PC-9 (cell line): ENCODE measurements at regions not wholly inside any gene's neighbourhood (a gene's known extent, or its start where the extent isn't known, plus 50 kb on each side); places are given as distances from the start of the nearest gene placed in this dataset.

Source experiments
- BruUV-seq: library from RNA; stranded (reverse); fragments of 400-500 nt; replicated peaks from 2 replicates; lab custom pipeline; 2021; lab: Mats Ljungman, UMichigan
- CTCF ChIA-PET: fragments of 300-600 bp; sonication (Branson Sonifier 250); formaldehyde crosslinking; loops from one replicate; lab custom pipeline; 2022; ENCODE audit warnings: antibody characterized with exemption; lab: Charles Lee
- POLR2A ChIA-PET: fragments of 300-600 bp; sonication (Branson Sonifier 250); formaldehyde crosslinking; loops from one replicate; lab custom pipeline; 2022; ENCODE audit warnings: antibody characterized with exemption; ENCODE audit not compliant: unreplicated experiment; lab: Charles Lee
- DNase-seq, 2 experiments: peaks; one replicate each; pipeline versions ENCODE4 v3.0.0 to v3.0.0-alpha.2; 2015 to 2022; ENCODE audit warnings: mixed read lengths in 1 of 2
- H2AFZ ChIP-seq: fragments of 200-600 bp; sonication (generic); 2 replicates; pipeline ENCODE4 v1.8.1; 2017; ENCODE audit warnings: antibody characterized with exemption
- H3F3A ChIP-seq: fragments of 200-600 bp; sonication (generic); 2 replicates; pipeline ENCODE4 v1.8.1; 2017; ENCODE audit warnings: antibody characterized with exemption, mild to moderate bottlenecking, low read depth; ENCODE audit not compliant: insufficient read depth
- H3K27ac ChIP-seq: fragments of 200-600 bp; sonication (generic); 2 replicates; pipeline ENCODE4 v1.6.1; 2016; ENCODE audit warnings: mixed run types
- H3K27me3 ChIP-seq: fragments of 200-600 bp; sonication (generic); 2 replicates; pipeline ENCODE4 v1.6.1; 2016; ENCODE audit warnings: low read depth, mixed run types; ENCODE audit not compliant: insufficient read depth
- H3K36me3 ChIP-seq: fragments of 200-600 bp; sonication (generic); 2 replicates; pipeline ENCODE4 v1.6.1; 2016; ENCODE audit warnings: low read depth, mixed run types
- H3K4me1 ChIP-seq: fragments of 200-600 bp; sonication (generic); replicated peaks from 2 replicates; pipeline ENCODE4 v1.6.1; 2016; ENCODE audit warnings: mixed run types; ENCODE audit not compliant: insufficient read depth
- H3K4me2 ChIP-seq: fragments of 200-600 bp; sonication (generic); 2 replicates; pipeline ENCODE4 v1.6.1; 2017; ENCODE audit warnings: mixed run types
- H3K4me3 ChIP-seq: fragments of 200-600 bp; sonication (generic); 2 replicates; pipeline ENCODE4 v1.6.1; 2016; ENCODE audit warnings: mixed run types
- H3K79me2 ChIP-seq: fragments of 200-600 bp; sonication (generic); 2 replicates; pipeline ENCODE4 v1.6.1; 2017; ENCODE audit warnings: low read depth, mixed run types
- H3K9me2 ChIP-seq: fragments of 200-600 bp; sonication (generic); 2 replicates; pipeline ENCODE4 v1.8.1; 2017; ENCODE audit warnings: mild to moderate bottlenecking; ENCODE audit not compliant: insufficient read depth
- H3K9me3 ChIP-seq: fragments of 200-600 bp; sonication (generic); 2 replicates; pipeline ENCODE4 v1.8.1; 2016; ENCODE audit warnings: low read depth; ENCODE audit not compliant: insufficient read depth
- H4K20me1 ChIP-seq: fragments of 200-600 bp; sonication (generic); 2 replicates; pipeline ENCODE4 v1.8.1; 2017; ENCODE audit not compliant: insufficient read depth
- CTCF ChIP-seq: fragments of 200-600 bp; sonication (generic); conservative IDR thresholded peaks from 2 replicates; pipeline ENCODE4 v1.6.1; 2017; ENCODE audit warnings: mixed run types, antibody characterized with exemption, mild to moderate bottlenecking, moderate library complexity
- EZH2 ChIP-seq: fragments of 200-600 bp; sonication (generic); IDR thresholded peaks from 2 replicates; pipeline ENCODE4 v1.8.0; 2017; ENCODE audit warnings: antibody characterized with exemption, low read depth
- intact Hi-C: fragments of 100-400 bp; cut with micrococcal nuclease; formaldehyde crosslinking; loops from one replicate; pipeline ENCODE4 v1.10.0; 2022; ENCODE audit not compliant: unreplicated experiment

DNA sequence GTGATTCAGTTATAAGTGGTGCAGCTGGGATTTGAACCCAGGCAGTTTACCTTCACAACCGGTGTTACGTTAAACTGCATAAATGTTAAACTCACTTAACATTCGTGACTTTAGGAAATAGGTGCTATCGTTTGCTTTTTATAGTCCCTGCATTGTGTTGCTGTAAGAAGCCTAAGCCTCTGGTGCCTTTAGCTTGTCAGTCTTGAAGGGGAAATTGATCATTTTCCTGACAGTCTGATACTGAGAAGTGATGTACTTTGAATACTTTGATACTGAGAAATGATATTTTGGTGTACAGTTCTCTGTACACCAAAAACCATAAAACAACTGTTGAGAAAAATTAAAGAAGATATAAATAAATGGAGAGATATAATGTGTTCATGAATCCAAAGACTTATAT, 52.5 kb upstream of the NEDD9 start:
- POLR2A ChIA-PET, result no interaction called here
- Histone ChIP-seq H3K4me3 (no peak overlapping the region), H4K20me1 (no peaks in the 10 kb centered on the region), H3K27ac (no peak overlapping the region), H3K36me3 (no peaks in the 10 kb centered on the region), H3F3A (no peaks in the 10 kb centered on the region), H3K4me1 (no peaks in the 10 kb centered on the region), H3K9me3 (no peaks in the 10 kb centered on the region), H3K27me3 (no peaks in the 10 kb centered on the region), H3K9me2 (no peaks in the 10 kb centered on the region), H2AFZ (no peak overlapping the region), H3K79me2 (no peaks in the 10 kb centered on the region), H3K4me2 (no peak overlapping the region)
- intact Hi-C loops, result no loop called here
- BruUV-seq, result no TSS peak
- no peak for DNase-seq
- CTCF ChIA-PET, result no interaction called here
- TF ChIP-seq EZH2 (no peak), CTCF (no peak)

GRCh38 chr6:11283629-11284028, 51.2 kb upstream of the NEDD9 start:
- intact Hi-C loops, result no loop called here
- Histone ChIP-seq H3K79me2 (no peaks in the 10 kb centered on the region), H3K9me3 (no peaks in the 10 kb centered on the region), H3K9me2 (no peaks in the 10 kb centered on the region), H3K36me3 (no peaks in the 10 kb centered on the region), H3K27ac (no peak overlapping the region), H2AFZ (no peak overlapping the region), H3K27me3 (no peaks in the 10 kb centered on the region), H4K20me1 (no peaks in the 10 kb centered on the region), H3K4me1 (no peaks in the 10 kb centered on the region), H3K4me2 (no peak overlapping the region), H3F3A (no peaks in the 10 kb centered on the region), H3K4me3 (no peak overlapping the region)
- DNase-seq, result no peak
- ChIA-PET POLR2A (interaction anchor here (0.6 kb wide), 1 partner anchor 51 kb away, joined by 6 read pairs; the partner anchor contains the start of gene NEDD9), CTCF (no interaction called here)
- no TSS peak for BruUV-seq
- TF ChIP-seq EZH2 (no peak), CTCF (no peak)

DNA sequence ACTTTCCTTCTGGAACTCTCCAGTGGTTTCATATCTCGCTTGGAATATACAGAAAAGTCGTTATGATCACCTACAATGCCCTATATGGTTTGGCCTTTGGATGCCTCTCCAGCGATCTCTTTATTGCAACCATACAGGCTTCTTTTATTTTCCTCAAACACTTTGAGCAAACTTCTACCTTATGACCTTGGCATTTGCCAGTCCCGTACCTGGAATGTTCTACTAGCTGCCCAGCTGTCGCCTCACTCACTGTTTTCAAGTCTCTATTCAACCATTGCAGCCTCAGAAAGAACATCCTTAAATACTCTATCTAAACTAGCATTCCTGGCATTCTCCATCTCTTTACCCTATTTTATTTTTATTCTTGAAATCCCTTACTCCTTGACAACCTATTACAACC, 50.4 kb upstream of the NEDD9 start:
- H3F3A ChIP-seq, result no peaks in the 10 kb centered on the region
- H3K36me3 ChIP-seq, result no peaks in the 10 kb centered on the region
- H3K4me1 ChIP-seq, result no peaks in the 10 kb centered on the region
- no peaks in the 10 kb centered on the region for H3K9me3 ChIP-seq
- H3K9me2 ChIP-seq, result no peaks in the 10 kb centered on the region
- no TSS peak for BruUV-seq
- H3K4me2 ChIP-seq, result no peak overlapping the region
- no peak overlapping the region for H3K27ac ChIP-seq
- no peak overlapping the region for H2AFZ ChIP-seq
- intact Hi-C loops, result no loop called here
- ChIA-PET POLR2A (interaction anchor here (0.6 kb wide), 1 partner anchor 50 kb away, joined by 6 read pairs; the partner anchor contains the start of gene NEDD9), CTCF (no interaction called here)
- DNase-seq, result no peak
- H3K27me3 ChIP-seq, result no peaks in the 10 kb centered on the region
- no peaks in the 10 kb centered on the region for H3K79me2 ChIP-seq
- no peak overlapping the region for H3K4me3 ChIP-seq
- no peak for TF ChIP-seq CTCF
- TF ChIP-seq EZH2, result no peak
- H4K20me1 ChIP-seq, result no peaks in the 10 kb centered on the region
